ENCODE measurements at regions not wholly inside any gene's neighbourhood (a gene's known extent, or its start where the extent isn't known, plus 50 kb on each side); places are given as distances from the start of the nearest gene placed in this dataset.

DNA sequence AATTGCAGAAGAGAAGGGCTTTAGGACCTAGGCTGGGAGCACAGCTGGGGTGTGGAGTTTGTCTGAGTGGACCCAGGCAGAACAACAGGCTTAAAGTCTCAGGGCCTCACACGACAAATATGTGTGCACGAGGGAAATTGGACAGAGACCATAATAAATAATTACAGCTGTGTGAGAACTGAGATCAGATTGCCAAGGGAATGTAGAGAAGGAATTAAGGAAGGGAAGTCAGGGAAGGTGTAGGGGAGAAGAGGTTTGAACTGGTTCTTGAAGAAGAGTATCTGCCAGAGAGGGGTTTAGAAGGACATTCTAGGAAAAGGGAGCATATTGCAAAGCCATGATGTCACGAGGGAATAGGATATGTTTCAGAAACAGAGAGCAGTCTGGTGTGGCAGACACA, 120.7 kb upstream of the TSPAN5 start:
- TF ChIP-seq, protein P1, sequence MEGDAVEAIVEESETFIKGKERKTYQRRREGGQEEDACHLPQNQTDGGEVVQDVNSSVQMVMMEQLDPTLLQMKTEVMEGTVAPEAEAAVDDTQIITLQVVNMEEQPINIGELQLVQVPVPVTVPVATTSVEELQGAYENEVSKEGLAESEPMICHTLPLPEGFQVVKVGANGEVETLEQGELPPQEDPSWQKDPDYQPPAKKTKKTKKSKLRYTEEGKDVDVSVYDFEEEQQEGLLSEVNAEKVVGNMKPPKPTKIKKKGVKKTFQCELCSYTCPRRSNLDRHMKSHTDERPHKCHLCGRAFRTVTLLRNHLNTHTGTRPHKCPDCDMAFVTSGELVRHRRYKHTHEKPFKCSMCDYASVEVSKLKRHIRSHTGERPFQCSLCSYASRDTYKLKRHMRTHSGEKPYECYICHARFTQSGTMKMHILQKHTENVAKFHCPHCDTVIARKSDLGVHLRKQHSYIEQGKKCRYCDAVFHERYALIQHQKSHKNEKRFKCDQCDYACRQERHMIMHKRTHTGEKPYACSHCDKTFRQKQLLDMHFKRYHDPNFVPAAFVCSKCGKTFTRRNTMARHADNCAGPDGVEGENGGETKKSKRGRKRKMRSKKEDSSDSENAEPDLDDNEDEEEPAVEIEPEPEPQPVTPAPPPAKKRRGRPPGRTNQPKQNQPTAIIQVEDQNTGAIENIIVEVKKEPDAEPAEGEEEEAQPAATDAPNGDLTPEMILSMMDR (conservative IDR thresholded peaks at IDR 0.05; ENCODE audit: low read depth, low read length): no peak
- TF ChIP-seq BHLHE40 (IDR thresholded peaks at IDR 0.05; ENCODE audit: low read depth, low read length) (no peak), MAFK (IDR thresholded peaks at IDR 0.05; ENCODE audit: low read depth, low read length) (no peak), POLR2A (IDR thresholded peaks at IDR 0.05; ENCODE audit: low read depth, low read length) (no peak), RAD21 (IDR thresholded peaks at IDR 0.05; ENCODE audit: low read length) (no peak), RFX5 (IDR thresholded peaks at IDR 0.05; ENCODE audit: low read depth, low read length) (no peak), SMC3 (IDR thresholded peaks at IDR 0.05; ENCODE audit: low read depth, low read length) (no peak), MAZ (IDR thresholded peaks at IDR 0.05; ENCODE audit: borderline replicate concordance, low read depth, low read length) (no peak), CEBPB (IDR thresholded peaks at IDR 0.05; ENCODE audit: low read depth, low read length) (no peak), CHD1 (IDR thresholded peaks at IDR 0.05; ENCODE audit: low read depth, low read length) (no peak)
- TF ChIP-seq, protein P2, sequence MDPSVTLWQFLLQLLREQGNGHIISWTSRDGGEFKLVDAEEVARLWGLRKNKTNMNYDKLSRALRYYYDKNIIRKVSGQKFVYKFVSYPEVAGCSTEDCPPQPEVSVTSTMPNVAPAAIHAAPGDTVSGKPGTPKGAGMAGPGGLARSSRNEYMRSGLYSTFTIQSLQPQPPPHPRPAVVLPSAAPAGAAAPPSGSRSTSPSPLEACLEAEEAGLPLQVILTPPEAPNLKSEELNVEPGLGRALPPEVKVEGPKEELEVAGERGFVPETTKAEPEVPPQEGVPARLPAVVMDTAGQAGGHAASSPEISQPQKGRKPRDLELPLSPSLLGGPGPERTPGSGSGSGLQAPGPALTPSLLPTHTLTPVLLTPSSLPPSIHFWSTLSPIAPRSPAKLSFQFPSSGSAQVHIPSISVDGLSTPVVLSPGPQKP (IDR thresholded peaks at IDR 0.05; ENCODE audit: borderline replicate concordance, low read depth, low read length): no peak
- TF ChIP-seq, protein P3, sequence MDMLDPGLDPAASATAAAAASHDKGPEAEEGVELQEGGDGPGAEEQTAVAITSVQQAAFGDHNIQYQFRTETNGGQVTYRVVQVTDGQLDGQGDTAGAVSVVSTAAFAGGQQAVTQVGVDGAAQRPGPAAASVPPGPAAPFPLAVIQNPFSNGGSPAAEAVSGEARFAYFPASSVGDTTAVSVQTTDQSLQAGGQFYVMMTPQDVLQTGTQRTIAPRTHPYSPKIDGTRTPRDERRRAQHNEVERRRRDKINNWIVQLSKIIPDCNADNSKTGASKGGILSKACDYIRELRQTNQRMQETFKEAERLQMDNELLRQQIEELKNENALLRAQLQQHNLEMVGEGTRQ (IDR thresholded peaks at IDR 0.05; ENCODE audit: low read depth, low read length): no peak
